Activated T-cell treated with anti-CD3 and anti-CD28 coated beads for 4 hours (primary cell): ENCODE measurements at regions not wholly inside any gene's neighbourhood (a gene's known extent, or its start where the extent isn't known, plus 50 kb on each side); places are given as distances from the start of the nearest gene placed in this dataset.
A peak's percentile ranks its signal among the peaks of the same experiment; 100 is the strongest.

Experiments
- DNase-seq: peaks from one replicate; pipeline ENCODE4 v3.0.0-alpha.2; 2020

- DNase-seq: no peak
Observed at GRCh38 chr11:128184981-128185380, 402.4 kb downstream of the ETS1 start.

GRCh38 chr11:128182844-128183243 is 404.5 kb downstream of the ETS1 start:
- DNase-seq: no peak

- no peak for DNase-seq
Observed at GRCh38 chr11:128181984-128182383, 405.4 kb downstream of the ETS1 start.

- no peak for DNase-seq
Observed at GRCh38 chr11:128181088-128181480, 406.3 kb downstream of the ETS1 start.

- DNase-seq: no peak
Observed at GRCh38 chr11:128180441-128181087, 406.8 kb downstream of the ETS1 start.

- DNase-seq: no peak
Observed at GRCh38 chr11:128179512-128179911, 407.8 kb downstream of the ETS1 start.

- no peak for DNase-seq
Observed at GRCh38 chr11:128179039-128179438, 408.3 kb downstream of the ETS1 start.

GRCh38 chr11:128174465-128175291 is 412.7 kb downstream of the ETS1 start:
- DNase-seq: no peak

GRCh38 chr11:128172046-128172878 is 415.1 kb downstream of the ETS1 start:
- DNase-seq: peak; percentile 84

GRCh38 chr11:128171506-128171905 is 415.9 kb downstream of the ETS1 start:
- DNase-seq: no peak

GRCh38 chr11:128165572-128165971 is 421.8 kb downstream of the ETS1 start:
- no peak for DNase-seq

GRCh38 chr11:128164080-128164741 is 423.1 kb downstream of the ETS1 start:
- DNase-seq: no peak

GRCh38 chr11:128161994-128162393 is 425.4 kb downstream of the ETS1 start:
- no peak for DNase-seq

- no peak for DNase-seq
Observed at GRCh38 chr11:128161436-128161835, 425.9 kb downstream of the ETS1 start.

GRCh38 chr11:128158860-128159259 is 428.5 kb downstream of the ETS1 start:
- no peak for DNase-seq

- DNase-seq: peak; percentile 61
Observed at GRCh38 chr11:128157423-128158298, 429.7 kb downstream of the ETS1 start.

- DNase-seq: no peak
Observed at GRCh38 chr11:128156486-128156885, 430.9 kb downstream of the ETS1 start.

GRCh38 chr11:128155590-128155989 is 431.8 kb downstream of the ETS1 start:
- DNase-seq: no peak

- no peak for DNase-seq
Observed at GRCh38 chr11:128153697-128154048, 433.7 kb downstream of the ETS1 start.

- DNase-seq: no peak
Observed at GRCh38 chr11:128152796-128153696, 434.3 kb downstream of the ETS1 start.

- no peak for DNase-seq
Observed at GRCh38 chr11:128151780-128152179, 435.6 kb downstream of the ETS1 start.
